Cerebellar cortex (tissue), 1 donor: ENCODE measurements at regions not wholly inside any gene's neighbourhood (a gene's known extent, or its start where the extent isn't known, plus 50 kb on each side); places are given as distances from the start of the nearest gene placed in this dataset.
"Not testable (repeated sequence)": the region's sequence is repeated elsewhere in the genome, so short reads cannot be mapped to it uniquely, and the experiment has no call there.

ENCODE experiments used
- DNase-seq: peaks from one replicate; pipeline ENCODE4 v3.0.0-alpha.2; 2015; ENCODE audit warnings: low spot score

DNA sequence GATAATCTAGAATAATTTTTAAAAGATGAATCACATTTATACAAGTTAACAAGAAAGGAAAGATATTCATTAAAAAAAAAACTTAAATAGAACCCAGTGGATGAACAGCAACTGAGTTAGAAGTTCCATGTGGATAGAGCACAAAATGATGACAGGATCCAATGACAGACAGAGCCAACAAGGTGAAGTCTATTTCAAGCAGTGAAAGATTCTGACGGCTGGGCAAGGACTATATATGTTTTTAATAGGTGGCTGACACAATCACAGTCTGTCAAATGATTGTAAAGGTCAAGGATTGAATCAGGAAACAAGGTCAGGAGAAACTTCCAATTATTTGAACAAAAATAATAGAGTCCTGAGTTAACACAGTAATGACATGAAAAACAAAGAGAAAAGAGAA is 1460.0 kb upstream of the CDH8 start:
- no peak for DNase-seq

GRCh38 chr16:63488955-63489354 is 1452.7 kb upstream of the CDH8 start:
- DNase-seq = no peak

GRCh38 chr16:63481060-63481459 is 1444.8 kb upstream of the CDH8 start:
- no peak for DNase-seq

DNA sequence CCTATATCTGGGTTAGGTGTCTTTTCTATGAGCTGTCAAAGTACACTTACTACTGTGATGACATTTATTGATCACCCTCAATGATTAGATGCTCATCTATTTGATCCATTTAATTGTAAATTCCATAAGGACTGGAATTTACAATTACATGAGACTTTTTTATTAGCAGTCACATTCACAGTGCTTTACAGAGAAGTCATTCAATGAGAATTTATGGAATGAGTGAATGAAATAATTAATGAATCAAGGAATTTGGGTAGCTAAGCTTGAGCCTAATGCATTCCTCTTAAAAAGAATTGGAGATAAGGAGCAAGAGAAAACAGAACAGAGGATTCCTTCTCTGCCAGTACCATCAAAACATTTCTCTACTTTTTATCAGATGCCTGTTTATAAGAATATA is 1437.5 kb upstream of the CDH8 start:
- no peak for DNase-seq

DNA sequence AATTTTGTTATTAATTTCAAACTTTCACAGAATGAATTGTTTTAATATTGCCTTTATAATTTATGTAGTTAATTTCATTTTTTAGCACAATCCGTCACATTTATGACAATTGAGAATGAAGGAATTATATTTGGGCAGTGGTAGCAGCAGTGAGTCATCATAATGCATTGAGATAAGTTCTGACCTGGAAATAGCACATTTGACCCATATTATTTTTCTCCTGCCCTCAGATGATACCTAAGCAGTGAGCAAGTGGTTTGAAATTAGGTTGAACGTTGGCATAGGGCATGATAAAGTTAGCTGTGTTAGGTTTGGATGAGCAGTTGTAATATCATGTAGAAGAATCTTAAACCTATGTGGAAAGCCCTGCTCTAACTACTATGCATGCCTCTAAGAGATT is 1431.3 kb upstream of the CDH8 start:
- no peak for DNase-seq

DNA sequence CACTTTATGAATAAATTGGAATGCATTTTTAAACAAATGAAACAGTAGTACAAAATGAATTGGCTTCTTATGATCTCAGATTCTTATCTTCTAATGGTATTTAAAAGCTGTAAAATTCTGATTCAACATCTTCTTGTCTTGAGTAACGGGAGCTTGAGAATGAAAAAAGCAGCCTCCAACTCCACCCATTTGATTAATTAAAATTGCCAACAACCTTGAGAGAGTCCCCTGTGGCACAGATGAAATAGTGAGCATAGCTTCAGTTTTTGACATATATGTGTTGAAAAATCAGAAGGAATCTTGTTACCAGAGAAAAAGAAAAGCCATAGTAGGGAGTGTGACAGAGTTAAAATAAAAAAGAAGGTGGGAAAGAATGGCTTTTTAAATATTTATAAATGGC is 1426.1 kb upstream of the CDH8 start:
- no peak for DNase-seq

DNA sequence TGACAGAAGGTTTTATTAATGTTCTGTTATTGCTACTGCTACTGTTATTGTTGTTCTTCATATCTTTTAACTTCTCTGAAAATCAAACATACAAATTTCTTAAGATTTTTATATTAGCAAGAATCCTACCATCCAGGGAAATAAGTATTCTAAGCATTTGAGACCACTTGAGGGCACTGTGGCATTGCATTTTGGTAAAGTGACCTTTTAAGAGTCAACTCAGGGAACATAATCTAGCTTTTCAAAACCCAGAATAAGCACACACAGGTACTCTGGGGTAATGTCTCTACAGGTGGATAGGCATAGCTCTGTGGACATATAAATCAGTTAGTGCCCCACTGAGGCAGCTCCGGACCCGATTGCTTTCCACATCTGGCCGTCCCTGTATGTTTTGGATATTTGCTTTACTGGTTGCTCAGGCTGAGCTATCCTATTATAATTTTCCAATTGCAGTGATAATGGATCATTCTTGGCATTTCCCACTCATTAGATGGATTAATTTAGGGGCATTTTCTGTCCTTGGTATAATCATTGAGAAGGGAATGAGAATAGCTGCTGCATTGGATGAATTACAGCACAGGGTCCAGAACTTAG is 1425.1 kb upstream of the CDH8 start:
- peak; percentile 83 for DNase-seq

GRCh38 chr16:63458846-63459245 is 1422.6 kb upstream of the CDH8 start:
- DNase-seq = no peak

- no peak for DNase-seq
These were observed 1421.6 kb upstream of the CDH8 start for GRCh38 chr16:63457869-63458268.

GRCh38 chr16:63453261-63453660 is 1417.0 kb upstream of the CDH8 start:
- DNase-seq = no peak

GRCh38 chr16:63447121-63447520 is 1410.9 kb upstream of the CDH8 start:
- DNase-seq = no peak

DNA sequence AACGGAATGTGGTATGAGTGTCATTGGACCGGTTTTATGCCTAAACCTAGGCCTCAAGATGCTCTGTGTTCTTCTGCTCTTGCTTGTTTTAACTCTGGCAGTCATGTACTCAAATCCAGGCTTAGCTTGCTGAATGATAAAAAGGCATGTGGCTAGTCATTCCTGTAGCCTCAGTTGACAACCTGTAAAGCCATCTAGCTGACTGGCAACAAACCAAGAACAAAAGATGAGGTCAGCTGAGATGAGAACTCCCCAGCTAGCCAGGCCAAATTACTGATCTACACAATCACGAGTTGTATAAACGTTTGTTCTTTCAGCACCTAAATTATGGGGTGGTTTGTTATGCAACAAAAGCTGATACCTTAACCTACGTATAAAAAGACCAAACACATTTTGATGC is 1406.0 kb upstream of the CDH8 start:
- no peak for DNase-seq

- DNase-seq = no peak
These were observed 1390.1 kb upstream of the CDH8 start for GRCh38 chr16:63426275-63426870.

- peak; percentile 27 for DNase-seq
These were observed 1386.5 kb upstream of the CDH8 start for GRCh38 chr16:63422715-63423114.

DNA sequence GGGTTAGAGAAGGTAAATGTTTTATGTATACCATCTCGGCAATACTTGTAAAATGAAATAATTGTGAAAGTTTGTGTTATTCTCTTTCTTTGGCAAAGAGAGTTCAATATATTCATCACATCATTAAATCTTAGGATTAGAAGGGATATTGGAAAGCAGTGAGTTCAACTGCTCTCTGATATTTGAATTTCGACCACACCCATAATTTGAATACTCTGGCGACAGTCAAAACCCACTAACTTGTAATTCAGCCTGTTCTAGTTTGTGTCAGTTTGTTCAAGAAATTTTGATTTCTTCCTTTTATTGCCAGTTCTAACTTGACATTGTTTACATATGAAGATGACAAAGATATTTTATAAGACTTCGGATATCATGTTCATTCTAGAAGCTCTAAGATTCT is 1380.5 kb upstream of the CDH8 start:
- DNase-seq = no peak

DNA sequence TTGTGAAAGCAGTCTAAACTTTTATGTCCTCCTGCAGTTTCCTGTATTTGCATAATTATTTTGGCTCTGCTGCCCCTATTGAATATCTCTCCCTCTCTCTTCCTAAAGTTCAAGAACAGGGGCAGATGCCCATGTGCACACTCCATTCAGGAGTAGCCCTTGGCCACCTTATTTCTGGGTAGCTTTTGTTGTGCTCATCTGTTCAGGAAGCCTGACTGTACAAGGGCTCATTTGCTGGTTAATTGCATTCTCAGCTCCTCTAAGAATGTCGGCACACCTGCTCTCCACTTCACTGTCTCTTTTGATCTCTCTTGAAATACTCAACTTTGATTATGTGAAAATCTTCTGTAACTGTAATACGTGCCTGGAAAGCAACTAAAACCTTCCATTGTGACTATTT is 1378.8 kb upstream of the CDH8 start:
- DNase-seq = no peak

GRCh38 chr16:63410594-63410993 is 1374.4 kb upstream of the CDH8 start:
- no peak for DNase-seq

DNA sequence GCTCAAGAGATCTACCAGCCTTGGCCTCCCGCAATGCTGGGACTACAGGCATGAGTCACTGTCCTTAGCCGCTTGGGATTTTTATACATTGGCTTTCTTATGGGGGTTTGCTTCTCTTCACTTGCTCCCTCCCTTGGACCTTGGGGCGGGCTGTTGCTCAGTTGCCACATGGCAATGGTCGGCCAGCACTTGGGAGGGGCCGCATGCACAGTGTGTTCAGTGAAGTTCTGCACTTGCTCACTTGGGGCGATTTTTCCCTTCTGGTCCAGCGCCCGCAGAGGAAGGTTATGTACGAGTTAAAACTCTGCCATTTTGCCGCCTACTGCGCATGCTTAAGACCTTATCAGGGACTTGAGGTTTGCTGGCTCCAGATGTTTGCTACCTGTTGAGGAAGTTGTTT is 1367.6 kb upstream of the CDH8 start:
- DNase-seq = no peak

GRCh38 chr16:63388277-63388676 is 1352.0 kb upstream of the CDH8 start:
- DNase-seq = not testable (repeated sequence)

GRCh38 chr16:63385714-63386432 is 1349.6 kb upstream of the CDH8 start:
- DNase-seq = no peak

DNA sequence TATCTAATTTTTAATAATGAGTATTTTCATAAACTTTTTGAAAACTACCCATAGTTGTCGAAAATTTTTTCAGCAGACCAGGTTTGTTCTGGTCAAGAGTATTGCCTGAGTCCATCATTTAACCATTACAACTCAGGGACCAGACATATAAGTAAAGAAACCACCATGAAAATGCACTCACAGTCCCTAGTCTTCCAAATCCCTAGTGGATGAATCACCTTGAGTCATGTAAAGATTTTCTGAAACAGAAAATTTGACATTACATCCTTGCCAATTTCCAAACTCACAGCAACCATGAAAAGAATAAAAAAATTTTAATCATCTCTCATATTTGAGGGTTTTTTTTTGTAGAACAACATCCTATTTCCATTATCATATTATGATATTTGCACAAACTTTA is 1337.5 kb upstream of the CDH8 start:
- no peak for DNase-seq

DNA sequence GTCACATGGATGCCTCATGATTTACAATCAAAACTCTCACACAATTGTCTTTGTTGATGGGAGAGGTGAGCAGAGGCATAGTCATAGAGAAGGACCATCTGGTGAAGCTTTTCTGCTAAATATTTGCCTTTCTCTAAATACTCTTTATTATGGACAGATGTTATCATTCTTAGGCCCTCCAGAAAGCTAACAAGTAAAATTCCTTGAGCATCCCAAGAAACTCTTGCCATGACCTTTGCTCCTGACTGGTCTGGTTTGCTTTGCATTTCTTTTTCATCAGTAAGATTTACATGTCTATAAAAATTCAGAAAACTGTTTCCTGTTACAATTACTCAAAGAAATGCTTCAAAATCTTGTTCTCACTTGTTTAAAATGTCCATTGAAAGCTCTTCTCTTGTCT is 1336.6 kb upstream of the CDH8 start:
- no peak for DNase-seq

- no peak for DNase-seq
These were observed 1336.0 kb upstream of the CDH8 start for GRCh38 chr16:63372283-63372682.
